Hepatocyte (in vitro differentiated cells): ENCODE measurements at regions not wholly inside any gene's neighbourhood (a gene's known extent, or its start where the extent isn't known, plus 50 kb on each side); places are given as distances from the start of the nearest gene placed in this dataset.

Source experiments
- DNase-seq: peaks from one replicate; pipeline ENCODE4 v3.0.0-alpha.2; 2016; ENCODE audit warnings: low spot score
- H2AFZ ChIP-seq: fragments of 200-600 bp; sonication (generic); 2 replicates; pipeline ENCODE4 v1.6.0; 2016; ENCODE audit warnings: antibody characterized with exemption, mild to moderate bottlenecking
- H3K27ac ChIP-seq: fragments of 200-600 bp; sonication (generic); 2 replicates; pipeline ENCODE4 v1.5.1; 2016; ENCODE audit warnings: mild to moderate bottlenecking
- H3K27me3 ChIP-seq: fragments of 200-600 bp; sonication (generic); 2 replicates; pipeline ENCODE4 v1.6.1; 2016
- H3K36me3 ChIP-seq: fragments of 200-600 bp; sonication (generic); replicated peaks from 2 replicates; pipeline ENCODE4 v1.5.1; 2016; ENCODE audit warnings: low read depth; ENCODE audit not compliant: insufficient read depth
- H3K4me1 ChIP-seq: fragments of 200-600 bp; sonication (generic); 2 replicates; pipeline ENCODE4 v1.5.1; 2016; ENCODE audit warnings: mild to moderate bottlenecking, moderate library complexity; ENCODE audit not compliant: insufficient read depth
- H3K4me2 ChIP-seq: fragments of 200-600 bp; sonication (generic); 2 replicates; pipeline ENCODE4 v1.6.0; 2016
- H3K4me3 ChIP-seq: fragments of 200-600 bp; sonication (generic); 2 replicates; pipeline ENCODE4 v1.5.1; 2016; ENCODE audit warnings: mild to moderate bottlenecking
- H3K79me2 ChIP-seq: fragments of 200-600 bp; sonication (generic); 2 replicates; pipeline ENCODE4 v1.6.0; 2017; ENCODE audit warnings: mild to moderate bottlenecking
- H3K9me2 ChIP-seq: fragments of 200-600 bp; sonication (generic); replicated peaks from 2 replicates; pipeline ENCODE4 v1.6.0; 2017; ENCODE audit warnings: mild to moderate bottlenecking; ENCODE audit not compliant: insufficient read depth
- H3K9me3 ChIP-seq: fragments of 200-600 bp; sonication (generic); 2 replicates; pipeline ENCODE4 v1.5.1; 2016; ENCODE audit warnings: low read depth, mild to moderate bottlenecking
- H4K20me1 ChIP-seq: fragments of 200-600 bp; sonication (generic); 2 replicates; pipeline ENCODE4 v1.6.0; 2016; ENCODE audit warnings: mild to moderate bottlenecking; ENCODE audit not compliant: insufficient read depth, poor library complexity, severe bottlenecking
- EZH2 ChIP-seq: fragments of 200-600 bp; sonication (generic); IDR thresholded peaks from 2 replicates; pipeline ENCODE4 v1.6.1; 2016; ENCODE audit warnings: antibody characterized with exemption, mild to moderate bottlenecking, borderline replicate concordance
- EZH2phosphoT487 ChIP-seq: fragments of 200-600 bp; sonication (generic); IDR thresholded peaks from one replicate; pipeline ENCODE4 v1.6.1; 2018; ENCODE audit warnings: antibody characterized with exemption, mild to moderate bottlenecking, low read depth, moderate library complexity; ENCODE audit not compliant: unreplicated experiment, severe bottlenecking
- WGBS: methylation state at CpG from one replicate; pipeline ENCODE4 v1.1.6; 2016; ENCODE audit warnings: low lambda C conversion rate; ENCODE audit errors: missing lambda C conversion rate; 5-methylcytosine and 5-hydroxymethylcytosine counted together
- TF ChIP-seq, protein P1 (sequence below): fragments of 200-600 bp; sonication (generic); IDR thresholded peaks from 2 replicates; pipeline ENCODE4 v1.5.1; 2016; ENCODE audit warnings: antibody characterized with exemption, mild to moderate bottlenecking; ENCODE audit not compliant: poor library complexity

DNA sequence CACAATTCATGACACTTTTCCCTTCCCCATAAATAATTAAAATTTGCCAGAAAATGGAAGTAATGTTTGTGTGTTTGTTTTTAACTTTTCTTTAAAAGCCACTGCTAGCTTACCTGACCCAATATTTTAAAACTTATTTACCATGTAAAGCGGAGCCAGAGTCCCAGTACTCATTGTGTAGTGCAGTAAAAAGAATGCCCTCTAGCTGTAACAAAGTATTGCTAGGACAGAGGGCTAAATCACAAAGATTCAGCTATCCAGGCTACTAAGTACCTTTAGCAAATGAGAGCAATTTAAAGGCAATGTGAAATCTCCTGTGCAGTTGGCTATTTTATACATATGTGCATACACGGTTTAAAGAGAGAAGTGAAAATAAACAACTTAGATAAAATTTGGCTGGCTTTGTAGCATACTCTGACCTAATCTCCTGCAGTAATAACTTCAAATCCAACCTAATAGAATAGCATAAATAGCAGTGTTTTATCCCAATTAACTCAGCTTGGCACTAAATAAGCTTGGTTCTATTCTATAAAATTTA, 997.4 kb upstream of the PIK3C3 start:
- no peak overlapping the region for H2AFZ ChIP-seq
- H3K79me2 ChIP-seq = no peaks in the 10 kb centered on the region
- no peaks in the 10 kb centered on the region for H3K9me2 ChIP-seq
- H3K4me1 ChIP-seq = no peaks in the 10 kb centered on the region
- H3K36me3 ChIP-seq = no peaks in the 10 kb centered on the region
- no peak for DNase-seq
- 52% methylated on average over 2 of the region's 2 CpGs for WGBS
- no peaks in the 10 kb centered on the region for H4K20me1 ChIP-seq
- no peaks in the 10 kb centered on the region for H3K9me3 ChIP-seq
- H3K4me2 ChIP-seq = no peak overlapping the region
- no peak overlapping the region for H3K4me3 ChIP-seq
- no peak overlapping the region for H3K27ac ChIP-seq
- TF ChIP-seq EZH2phosphoT487 = no peak
- TF ChIP-seq, protein P1, sequence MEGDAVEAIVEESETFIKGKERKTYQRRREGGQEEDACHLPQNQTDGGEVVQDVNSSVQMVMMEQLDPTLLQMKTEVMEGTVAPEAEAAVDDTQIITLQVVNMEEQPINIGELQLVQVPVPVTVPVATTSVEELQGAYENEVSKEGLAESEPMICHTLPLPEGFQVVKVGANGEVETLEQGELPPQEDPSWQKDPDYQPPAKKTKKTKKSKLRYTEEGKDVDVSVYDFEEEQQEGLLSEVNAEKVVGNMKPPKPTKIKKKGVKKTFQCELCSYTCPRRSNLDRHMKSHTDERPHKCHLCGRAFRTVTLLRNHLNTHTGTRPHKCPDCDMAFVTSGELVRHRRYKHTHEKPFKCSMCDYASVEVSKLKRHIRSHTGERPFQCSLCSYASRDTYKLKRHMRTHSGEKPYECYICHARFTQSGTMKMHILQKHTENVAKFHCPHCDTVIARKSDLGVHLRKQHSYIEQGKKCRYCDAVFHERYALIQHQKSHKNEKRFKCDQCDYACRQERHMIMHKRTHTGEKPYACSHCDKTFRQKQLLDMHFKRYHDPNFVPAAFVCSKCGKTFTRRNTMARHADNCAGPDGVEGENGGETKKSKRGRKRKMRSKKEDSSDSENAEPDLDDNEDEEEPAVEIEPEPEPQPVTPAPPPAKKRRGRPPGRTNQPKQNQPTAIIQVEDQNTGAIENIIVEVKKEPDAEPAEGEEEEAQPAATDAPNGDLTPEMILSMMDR = no peak
- TF ChIP-seq EZH2 = no peak
- no peaks in the 10 kb centered on the region for H3K27me3 ChIP-seq

DNA sequence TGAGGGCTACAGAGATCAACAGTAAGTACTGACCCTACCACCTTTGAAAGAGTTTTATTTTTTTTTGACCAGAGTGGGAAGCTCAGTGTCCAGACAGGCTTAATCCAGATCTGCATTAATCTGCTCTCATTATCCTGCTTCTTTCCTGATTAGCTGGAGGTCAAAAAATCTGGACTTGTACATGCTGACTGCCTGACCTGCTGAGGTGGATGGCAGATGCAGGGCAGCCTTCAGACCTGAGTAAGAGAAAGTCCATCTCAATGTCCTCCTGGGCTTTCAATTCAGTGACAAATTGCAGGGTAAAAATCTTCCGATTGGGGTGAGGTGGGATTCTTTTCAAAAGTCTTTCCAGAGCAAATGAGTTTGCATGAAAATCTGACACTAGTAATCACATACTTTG, 998.8 kb upstream of the PIK3C3 start:
- H3K79me2 ChIP-seq = no peaks in the 10 kb centered on the region
- H4K20me1 ChIP-seq = no peaks in the 10 kb centered on the region
- H3K27ac ChIP-seq = no peak overlapping the region
- no peak overlapping the region for H2AFZ ChIP-seq
- H3K36me3 ChIP-seq = no peaks in the 10 kb centered on the region
- H3K9me3 ChIP-seq = no peaks in the 10 kb centered on the region
- WGBS = 77% methylated on average over 1 of the region's 1 CpG
- no peak overlapping the region for H3K4me3 ChIP-seq
- no peaks in the 10 kb centered on the region for H3K4me1 ChIP-seq
- no peaks in the 10 kb centered on the region for H3K9me2 ChIP-seq
- no peak for DNase-seq
- H3K4me2 ChIP-seq = no peak overlapping the region
- no peaks in the 10 kb centered on the region for H3K27me3 ChIP-seq
- no peak for TF ChIP-seq EZH2phosphoT487
- TF ChIP-seq, protein P1 = no peak
- no peak for TF ChIP-seq EZH2

DNA sequence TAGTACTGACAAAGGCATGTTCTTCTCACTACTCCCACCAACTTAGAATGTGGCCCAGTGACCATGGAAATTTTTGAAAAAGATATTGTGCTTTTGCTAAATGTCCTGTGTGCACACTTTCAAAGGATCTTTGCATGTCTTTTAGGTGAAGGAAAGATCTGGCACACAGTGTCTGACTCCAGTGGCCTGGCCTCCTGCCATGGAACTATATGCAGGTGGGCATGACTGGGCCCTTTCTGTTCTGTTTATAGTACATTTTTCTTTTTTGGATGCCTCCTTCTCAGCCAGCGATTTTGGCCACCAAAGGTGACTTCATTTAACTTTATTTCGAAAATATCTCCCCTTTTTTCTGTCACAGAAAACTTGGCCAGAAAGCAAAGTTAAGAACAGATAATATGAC, 999.7 kb upstream of the PIK3C3 start:
- 91% methylated on average over 2 of the region's 2 CpGs for WGBS
- Histone ChIP-seq H3K4me1 (no peaks in the 10 kb centered on the region), H3K27me3 (no peaks in the 10 kb centered on the region), H3K4me3 (no peak overlapping the region), H2AFZ (no peak overlapping the region), H3K36me3 (no peaks in the 10 kb centered on the region), H3K4me2 (no peak overlapping the region), H3K79me2 (no peaks in the 10 kb centered on the region), H4K20me1 (no peaks in the 10 kb centered on the region), H3K27ac (no peak overlapping the region), H3K9me2 (no peaks in the 10 kb centered on the region), H3K9me3 (no peaks in the 10 kb centered on the region)
- no peak for DNase-seq
- TF ChIP-seq, protein P1 = no peak
- no peak for TF ChIP-seq EZH2
- TF ChIP-seq EZH2phosphoT487 = no peak
